Suppressor macrophage (primary cell): ENCODE measurements at regions not wholly inside any gene's neighbourhood (a gene's known extent, or its start where the extent isn't known, plus 50 kb on each side); places are given as distances from the start of the nearest gene placed in this dataset.

ENCODE experiments used
- DNase-seq, 4 experiments: peaks; one replicate each; pipeline ENCODE4 v3.0.0-alpha.2; 2020 to 2022

DNA sequence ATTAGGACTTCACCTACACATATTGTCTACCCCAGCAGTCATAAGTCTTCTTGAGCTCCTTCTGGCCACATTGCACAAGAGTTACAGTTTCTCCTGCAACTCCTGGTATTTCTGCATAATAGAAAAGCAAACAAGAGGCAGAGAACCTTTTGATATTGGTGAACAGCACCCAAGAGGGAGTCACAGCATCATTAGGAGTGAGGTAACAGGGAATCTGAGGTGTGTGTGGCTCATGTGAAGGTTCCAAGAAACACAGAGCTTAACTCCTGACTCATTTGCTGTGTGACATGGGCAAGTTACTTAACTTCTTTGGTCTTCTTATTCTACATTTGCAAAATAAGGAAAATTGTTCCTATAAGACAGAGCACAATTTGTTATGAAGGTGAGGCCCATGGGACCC lies 374.6 kb downstream of the INSC start:
- no peak for DNase-seq

DNA sequence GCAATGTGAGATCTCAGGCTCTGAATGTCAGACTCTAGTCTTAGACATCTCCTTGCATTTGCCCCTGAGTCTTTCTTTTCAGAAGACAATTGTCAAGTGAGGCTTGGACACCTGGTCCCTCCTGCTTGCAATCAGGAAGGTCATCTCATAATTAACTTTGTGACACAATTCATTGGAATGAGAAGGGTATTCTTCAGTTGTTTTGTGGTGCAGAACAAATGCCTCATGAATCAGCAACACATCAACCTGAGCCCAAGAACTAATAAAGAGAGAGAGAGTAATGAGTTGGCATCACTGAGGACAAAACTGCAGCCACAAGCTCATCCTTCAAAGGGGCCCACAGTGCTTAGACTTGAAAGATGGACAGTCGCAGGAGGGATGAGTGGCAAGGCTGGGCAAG lies 375.8 kb downstream of the INSC start:
- DNase-seq = no peak

DNA sequence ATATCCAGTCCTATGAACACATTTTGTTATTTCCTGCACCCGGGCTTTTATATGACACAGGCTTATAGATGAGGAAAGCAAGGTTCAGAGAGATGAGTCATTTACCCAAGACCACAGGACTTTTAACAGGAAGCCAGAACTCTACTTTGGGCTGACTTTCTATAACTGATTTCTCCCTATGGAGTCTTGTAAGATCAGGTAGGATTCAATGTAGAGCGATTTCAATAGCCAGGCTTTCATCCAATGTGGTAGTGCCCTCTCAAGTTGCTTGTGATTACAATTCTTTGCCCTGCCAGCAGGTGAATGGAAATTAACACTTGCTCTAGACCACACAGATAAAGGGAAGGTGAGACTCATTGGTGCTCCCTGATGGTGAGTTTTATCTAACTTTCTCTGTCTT lies 378.3 kb downstream of the INSC start:
- no peak for DNase-seq

DNA sequence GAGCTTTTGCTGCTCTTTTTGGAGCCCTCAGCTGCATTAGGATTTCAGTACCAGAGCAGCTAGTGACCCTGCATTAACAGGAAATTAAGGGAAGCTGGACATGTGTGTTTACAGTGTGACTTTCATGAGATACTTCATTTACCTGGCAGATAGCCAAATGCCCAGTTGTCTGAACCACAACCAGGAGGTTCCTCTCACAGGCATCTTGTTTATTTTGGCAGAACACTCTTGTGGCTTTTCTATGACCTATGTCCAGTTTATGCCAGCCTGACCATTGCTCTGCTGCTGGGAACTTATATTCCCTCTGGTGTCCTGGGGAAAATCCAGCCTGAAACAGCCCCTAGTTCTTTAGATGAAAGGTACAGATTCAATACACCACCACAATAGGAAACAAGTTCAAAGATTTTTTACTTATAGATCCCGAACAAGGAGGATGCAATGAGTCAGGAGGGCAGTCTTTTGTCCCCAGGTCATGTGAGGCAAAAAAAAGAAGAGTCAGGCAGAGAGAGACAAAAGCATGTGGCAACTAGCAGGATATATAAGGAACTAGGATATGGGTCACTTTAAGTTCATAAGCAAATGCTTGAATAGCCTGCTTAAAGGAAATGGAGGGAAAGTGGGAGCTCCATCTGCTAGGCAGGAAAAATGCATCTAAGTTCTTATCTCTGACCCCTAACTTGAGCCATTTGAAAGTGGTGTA lies 379.3 kb downstream of the INSC start:
- DNase-seq = peak in 2 of 4 experiments; percentile 3

DNA sequence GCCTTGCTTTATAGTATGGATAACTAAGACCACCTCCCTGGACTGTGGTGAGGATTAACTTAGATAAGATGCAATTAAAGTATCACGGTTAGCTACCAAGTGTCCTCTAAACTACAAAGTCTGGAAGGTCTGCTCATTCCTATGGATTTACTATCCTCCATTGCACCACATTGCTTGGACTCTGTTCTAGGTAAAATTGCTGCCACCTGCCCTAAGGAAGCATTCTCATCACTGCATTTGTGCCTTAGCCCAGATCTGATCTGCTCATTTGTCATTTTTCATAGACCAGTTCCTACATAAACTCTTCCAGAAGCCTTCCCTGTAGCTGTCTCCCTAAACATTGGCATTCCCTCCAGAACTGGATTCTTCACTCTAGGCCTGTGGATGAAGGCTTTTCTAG lies 380.0 kb downstream of the INSC start:
- no peak for DNase-seq

DNA sequence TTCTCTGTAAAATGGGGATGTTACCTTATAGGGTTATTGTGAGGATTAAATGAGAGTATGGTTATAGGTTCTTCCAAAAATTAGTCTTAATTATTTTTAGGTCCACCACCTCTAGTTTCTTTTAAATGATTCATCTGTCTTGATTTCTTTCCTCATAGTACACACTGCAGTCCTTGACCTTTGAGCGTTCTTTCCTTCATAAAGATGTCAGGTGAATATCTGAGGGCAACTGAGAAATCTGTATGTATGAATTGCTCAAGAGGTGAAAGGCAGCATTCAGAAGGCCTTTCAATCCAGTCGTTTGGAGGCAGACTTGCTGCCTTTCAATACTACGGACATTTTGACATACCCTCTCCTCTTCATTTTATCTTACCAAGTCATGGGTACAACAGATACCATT lies 380.7 kb downstream of the INSC start:
- DNase-seq = no peak

DNA sequence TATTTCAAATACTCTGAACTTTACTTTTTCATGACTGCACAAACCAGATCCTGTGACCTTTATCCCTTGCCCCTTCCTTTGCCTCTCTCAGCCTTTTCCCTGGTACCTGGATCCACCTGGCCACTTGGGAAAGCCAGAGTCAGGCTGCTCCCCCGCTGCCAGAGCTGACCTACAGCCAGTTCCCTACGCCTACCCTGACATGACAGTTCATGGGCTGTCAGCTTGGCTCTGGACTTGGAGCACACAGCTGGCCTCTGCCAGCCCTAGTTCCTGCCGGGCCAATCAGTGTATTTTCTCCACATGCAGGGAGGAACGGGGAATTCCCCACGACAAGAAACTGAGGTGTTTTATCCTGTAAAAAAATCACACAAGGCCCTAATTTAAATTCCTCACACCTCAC lies 382.6 kb downstream of the INSC start:
- DNase-seq = no peak

DNA sequence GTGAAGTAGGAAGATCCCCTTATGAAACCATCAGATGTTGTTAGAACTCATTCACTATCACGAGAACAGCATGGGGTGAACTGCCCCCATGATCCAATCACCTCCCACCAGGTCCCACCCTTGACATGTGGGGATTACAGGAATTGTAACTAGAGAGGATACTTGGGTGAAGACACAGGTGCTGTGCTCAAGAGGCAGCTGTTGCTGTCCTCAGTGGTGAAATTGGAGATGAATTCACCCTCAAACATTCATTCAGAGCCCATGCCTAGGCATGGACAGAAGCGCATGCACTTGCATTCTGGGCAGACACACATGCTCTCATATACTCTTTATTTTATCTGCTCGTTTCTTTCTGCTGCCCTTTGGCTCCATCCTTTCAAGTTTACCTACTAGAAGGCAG lies 385.0 kb downstream of the INSC start:
- DNase-seq = no peak

DNA sequence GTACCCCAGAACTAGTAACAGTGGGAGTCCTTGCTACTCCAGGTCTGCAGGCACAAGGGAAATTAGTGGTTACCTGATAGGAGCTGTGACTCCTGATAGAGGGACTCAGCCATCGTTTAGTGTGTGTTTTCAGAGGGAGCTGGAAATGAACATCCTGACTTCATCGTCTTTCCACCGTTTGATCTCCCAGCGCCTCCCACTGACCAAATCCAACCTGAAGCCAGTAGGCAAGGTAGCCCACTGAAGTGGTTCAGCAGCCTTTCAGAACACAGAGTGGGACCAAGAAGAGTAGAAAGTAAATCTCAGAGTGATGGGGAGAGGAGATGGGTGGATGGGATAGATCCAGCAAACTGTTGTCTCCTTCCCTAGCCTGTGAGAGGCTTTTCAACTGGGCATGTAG lies 385.9 kb downstream of the INSC start:
- no peak for DNase-seq

DNA sequence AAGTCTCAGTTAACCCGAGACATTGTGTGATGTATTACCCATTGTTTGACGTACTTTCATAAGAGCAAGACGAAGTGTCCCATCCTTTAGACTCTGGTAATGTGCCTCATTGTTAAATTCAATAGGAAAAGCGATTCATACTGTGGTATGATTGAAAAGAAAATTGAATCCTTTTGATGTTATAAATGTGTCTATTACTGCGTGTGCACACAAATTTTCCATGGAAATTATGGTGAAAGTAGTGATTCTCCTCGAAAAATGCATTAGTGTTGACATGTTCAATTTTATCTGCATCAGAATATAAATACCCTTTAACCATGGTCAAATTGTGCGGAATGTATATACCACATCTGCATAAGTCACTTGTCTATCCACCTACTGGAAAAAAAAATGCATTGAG lies 386.8 kb downstream of the INSC start:
- no peak for DNase-seq

DNA sequence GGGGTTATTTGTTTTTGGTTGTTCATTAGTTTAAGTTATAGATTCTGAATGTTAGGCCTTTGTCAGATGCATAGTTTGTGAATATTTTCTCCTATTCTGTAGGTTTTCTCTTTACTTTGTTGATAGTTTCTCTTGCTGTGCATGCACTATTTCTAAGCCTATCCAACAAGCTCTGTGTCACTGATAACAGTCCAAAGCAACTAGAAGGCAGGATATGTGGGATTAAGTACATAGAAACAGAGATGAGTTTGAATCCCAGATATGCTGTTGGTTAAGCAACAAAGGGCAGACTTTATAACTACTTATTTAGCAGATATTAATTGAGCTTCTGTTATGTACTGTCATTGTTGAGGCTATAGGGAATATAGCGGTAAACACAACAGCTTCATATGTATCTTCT lies 390.4 kb downstream of the INSC start:
- no peak for DNase-seq

DNA sequence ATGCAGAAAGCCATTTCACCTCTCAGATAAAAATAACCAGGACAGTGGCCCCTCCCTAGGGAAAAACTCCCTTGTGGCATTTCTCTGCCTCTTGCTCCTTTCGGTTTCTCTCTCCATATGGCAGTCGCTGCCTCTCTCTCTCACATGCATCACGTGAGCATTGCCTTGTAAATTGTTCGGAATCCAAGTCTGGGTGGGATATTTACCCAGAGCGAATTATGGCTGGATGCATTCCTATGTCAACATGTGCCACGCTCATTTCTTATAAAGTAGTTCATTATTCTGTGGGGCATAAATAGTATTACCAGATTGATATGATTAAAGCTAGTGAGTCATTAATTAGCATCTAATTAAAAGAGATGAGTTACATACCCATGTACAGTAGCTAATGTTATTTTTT lies 392.9 kb downstream of the INSC start:
- DNase-seq = no peak

DNA sequence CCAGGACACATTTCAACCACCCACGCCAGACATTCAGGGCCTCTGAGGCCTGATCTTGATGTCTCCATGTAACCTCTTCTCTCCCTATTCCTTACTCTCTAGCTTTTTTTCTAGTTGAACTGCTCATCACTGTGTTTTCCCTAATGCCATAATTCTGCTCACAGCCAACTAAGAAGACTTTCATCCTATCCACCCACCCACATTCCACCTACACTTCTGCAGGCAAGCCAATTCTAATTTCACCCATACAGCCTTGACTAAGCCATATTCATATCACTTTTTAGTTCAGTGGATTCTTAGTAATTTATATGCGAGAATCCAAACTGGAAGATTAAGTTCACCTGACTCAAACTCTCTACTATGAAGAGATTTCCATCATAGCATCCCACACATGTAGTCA lies 394.4 kb downstream of the INSC start:
- DNase-seq = no peak

DNA sequence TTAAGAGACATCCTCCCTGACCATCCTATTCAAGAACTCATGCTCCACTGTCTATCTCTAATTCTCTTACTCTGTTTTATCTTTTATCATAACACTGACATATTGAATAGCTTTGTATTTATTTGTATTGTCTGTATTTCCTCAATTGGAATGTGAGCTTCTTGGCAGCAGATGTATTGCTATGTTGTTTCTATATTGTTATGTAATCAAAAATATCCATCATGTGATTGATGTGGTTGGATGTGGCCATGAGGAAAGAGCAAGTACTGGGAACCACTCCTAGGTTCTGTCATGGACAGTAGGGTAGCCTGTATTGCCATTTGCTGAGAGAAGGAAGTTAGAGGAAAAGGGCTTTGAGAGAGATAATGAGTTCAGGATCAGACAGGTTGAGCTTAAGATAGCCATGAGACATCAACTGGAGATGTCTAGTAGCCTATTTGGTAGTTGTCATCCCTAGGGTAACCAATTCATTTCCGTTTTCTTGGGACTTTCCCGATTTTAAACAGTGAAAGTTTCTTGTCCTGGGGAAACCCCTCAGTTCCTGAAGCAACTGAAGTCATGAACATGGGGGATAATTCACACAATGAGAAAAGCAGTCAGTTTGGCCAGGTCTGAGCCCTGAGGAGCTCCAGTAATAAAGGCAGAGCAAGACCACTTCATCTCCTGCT lies 404.5 kb downstream of the INSC start:
- peak in 1 of 4 experiments; percentile 2 for DNase-seq

DNA sequence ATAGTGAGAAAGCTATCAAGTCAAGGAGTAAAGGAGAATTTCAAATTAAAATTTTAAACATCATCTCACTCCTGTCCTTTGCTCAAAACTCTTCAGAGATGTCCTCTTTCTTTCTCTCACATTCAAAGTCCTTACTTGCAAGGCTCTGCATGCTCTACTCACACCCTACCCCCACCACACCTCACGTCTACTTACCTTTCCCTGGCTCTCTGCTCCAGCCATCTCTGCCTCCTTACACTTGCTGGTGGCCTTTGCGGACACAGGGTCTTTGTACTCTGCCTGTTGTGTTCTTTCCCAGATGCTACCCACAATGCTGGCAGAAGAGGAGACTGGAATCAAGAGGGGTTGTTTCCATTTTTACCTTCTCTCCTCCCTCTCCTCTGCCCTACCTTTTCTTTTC lies 405.2 kb downstream of the INSC start:
- no peak for DNase-seq

DNA sequence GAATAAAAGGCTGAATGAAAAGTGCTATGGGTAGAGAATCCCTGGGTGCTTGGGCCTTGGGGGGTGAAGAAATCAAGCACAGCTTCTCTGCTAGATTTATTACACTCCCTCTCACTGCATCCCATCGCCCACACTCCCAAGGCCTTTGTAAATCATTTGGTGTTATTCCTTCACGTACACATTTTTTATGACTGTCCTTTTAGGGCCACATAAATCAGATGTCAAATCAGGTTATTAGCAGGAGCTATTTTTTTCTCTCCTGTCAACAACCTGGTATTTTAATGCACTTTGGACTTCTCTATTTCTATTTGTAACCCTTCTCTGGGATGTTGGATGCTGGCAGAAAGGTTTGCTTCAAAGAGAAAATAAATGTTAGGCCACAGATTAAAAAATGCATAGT lies 408.8 kb downstream of the INSC start:
- no peak for DNase-seq

DNA sequence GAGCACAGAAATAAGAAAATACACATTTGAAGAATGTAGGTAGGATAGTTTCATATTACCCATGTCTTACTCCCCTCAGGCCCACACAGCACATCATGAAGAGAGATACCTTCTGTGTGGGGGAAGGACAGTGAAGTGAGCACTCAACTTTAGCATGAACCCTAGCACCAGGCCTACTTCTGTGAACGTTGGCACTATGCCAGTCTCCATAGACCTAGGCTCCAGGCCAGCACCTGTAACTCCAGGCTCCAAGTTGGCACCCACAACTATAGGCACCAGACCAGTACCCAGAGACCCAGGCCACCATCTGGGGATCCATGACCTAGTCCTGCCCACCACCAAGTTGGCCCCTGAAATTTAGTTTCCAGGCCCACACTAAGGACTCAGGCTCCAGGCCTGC lies 410.9 kb downstream of the INSC start:
- no peak for DNase-seq

DNA sequence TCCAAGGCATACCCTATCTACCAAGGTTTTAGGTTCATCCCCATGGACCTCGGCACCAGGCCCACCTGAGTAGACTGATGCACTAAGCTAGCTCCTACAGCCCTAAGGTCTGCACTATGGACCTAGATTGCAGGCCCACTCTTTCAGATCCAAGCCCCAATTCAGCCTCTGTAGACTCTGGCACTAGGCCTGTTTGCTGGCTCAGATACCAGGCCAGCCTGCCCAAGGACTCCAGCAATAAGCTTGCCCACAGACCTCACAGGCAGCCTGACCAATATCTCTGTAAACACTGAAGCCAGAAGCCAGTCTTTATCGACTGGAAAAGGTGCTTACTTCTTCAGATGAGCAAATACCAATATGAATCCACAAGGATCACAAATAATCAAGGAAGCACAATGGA lies 411.3 kb downstream of the INSC start:
- DNase-seq = no peak

DNA sequence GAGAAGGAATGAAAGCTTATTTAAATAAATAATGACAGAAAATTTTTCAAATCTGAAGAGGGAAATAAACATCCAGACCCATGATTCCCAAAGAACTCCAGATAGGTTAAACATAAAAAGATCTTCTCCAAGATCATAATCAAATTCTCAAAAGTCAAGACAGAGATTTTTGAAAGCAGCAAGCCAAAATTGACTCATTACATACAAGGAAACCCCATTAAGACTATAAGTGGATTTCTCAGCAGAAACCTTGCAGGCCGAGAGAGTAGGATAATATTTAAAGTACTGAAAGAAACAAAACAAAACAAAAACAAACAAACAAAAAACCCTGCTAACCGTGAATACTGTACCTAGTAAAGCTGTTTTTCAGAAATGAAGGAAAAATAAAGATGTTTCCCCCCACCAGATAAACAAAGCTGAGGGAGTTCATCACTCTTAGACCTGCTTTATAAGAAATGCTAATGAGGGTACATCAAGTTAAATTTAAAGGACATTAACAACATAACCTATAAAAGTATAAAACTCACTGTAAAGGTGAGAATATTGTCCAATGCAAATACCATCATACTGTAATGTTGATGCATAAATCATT lies 412.2 kb downstream of the INSC start:
- DNase-seq = no peak

DNA sequence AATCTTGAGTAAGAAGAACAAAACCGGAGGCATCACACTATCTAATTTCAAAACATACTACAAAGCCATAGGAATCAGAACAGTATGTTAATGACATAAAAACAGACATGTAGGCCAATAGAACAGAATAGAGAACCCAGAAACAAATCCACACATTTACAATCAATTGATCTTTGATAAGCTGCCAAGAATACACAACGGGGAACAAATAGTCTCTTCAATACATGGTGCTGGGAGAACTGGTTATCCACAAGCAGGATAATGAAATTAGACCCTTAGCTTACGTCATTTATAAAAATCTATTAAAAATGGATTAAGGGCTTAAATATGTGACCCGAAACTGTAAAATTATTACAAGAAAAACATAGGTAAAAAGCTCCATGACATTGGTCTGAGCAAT lies 417.7 kb downstream of the INSC start:
- no peak for DNase-seq

DNA sequence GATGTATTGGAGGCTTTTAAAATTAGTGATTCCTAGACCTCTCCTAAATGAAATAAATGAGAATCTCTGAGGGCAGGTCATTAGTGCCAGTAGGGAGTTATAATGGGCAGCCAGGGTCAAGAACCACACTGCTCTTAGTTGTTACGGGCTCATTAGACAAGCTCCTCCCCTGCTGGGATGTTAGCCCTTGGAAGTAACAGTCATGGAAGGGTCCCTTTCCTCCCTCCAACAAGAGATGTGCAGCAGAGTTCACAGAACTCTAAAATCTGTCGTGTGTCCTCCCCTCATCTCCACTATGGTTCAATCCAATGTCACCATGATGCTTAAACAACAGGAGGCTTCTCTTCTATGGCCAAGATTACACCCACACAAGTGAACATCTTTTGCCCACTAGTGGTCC lies 419.5 kb downstream of the INSC start:
- no peak for DNase-seq

DNA sequence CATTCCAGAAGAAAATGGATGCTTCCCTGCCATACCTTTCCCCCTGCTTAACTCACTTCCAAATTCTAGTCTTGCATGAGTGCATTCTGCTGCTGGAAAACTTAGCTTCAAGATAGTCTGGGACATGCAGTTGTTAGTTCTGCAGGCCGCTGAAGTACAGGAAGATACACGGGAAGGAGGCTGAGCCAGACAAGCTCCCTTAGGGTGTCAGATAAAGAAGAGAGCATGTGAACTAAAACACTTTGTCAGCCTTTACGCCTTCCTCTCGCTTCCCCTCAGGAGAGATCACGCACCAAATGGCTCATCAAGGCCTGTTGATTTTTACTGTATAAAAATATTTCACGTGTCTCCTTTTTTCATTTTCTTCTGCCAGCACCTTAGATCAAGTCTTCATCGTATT lies 420.7 kb downstream of the INSC start:
- DNase-seq = no peak

DNA sequence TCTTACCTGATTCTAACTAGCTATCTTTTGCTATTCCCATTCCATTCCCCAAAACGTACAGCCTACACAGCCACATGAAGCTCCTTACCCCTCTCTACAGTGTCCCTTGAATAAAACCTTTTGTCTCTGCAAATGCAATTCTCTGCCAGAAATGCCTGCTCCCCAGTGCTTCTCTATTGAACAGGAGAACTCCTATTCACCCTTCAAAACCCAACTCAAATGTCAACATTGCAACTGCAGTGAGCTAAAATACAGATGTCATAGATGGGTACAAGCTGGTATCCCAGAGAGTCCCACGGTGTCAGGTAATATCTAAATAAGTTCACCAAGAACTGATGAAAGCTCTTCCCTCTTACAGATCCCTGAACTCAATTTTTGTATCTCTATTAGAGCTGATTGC lies 421.7 kb downstream of the INSC start:
- no peak for DNase-seq

DNA sequence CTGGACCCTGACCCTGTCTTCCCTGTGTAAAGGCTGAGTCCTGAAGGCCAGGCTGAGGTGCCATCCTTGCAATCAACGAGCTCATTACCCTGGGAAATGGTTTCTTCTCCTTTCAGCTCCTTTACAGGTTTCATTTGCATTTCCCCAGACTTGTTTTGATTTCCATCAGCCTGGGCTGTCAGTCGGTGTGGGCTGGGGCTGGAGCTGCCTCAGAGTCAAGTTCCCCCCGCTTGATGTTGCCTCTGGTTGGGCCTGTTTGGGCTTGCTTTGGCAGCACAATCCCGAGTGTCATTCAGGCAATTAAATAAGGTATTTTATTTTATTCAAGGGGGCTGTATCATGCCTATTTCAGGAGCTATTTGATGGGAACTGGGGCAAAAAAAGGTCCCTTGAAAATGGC lies 424.9 kb downstream of the INSC start:
- DNase-seq = no peak

DNA sequence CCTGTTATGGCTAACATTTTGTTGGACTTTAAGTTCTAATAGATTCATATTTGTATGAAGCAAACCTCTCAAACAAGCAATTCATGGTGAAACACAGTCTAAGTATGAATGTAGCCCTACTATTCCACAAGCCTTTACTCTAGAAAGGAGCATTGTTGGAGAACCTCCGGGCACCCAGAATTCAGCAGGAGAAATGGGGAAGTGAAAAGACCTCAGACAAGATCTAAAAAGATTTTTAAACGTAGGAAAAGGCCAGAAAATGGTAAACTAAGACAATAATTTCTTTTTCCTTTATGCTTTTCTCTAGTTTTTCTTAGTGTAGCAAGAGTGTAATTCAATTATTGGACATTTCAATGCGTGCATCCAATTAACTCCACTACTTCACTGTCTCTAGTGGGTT lies 426.4 kb downstream of the INSC start:
- no peak for DNase-seq
